ENCODE measurements at regions not wholly inside any gene's neighbourhood (a gene's known extent, or its start where the extent isn't known, plus 50 kb on each side); places are given as distances from the start of the nearest gene placed in this dataset.

DNA sequence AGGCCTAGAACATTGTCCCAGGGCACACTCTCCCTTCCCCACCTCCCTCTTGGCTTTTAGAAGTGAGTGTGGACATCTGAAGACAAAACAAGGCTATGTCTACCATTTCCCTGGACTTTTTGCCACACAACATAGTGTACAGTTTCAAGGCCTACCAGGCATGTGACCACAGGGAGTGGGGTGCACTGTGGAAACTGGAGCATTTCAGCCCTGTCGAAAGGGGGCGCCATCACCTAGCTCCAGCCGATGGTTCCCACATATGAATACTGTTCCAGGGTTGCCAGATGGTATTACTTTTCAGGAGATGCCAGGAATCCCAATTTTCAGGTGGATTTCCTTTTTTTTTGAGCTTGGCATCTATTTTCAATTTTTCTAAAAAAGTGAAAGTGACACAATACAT is 140.7 kb downstream of the KATNIP start:
- TF ChIP-seq PML (IDR thresholded peaks at IDR 0.05; ENCODE audit: low read length) (no peak), ZHX1 (conservative IDR thresholded peaks at IDR 0.05; ENCODE audit: low read length) (no peak), CEBPB (tag; IDR thresholded peaks at IDR 0.05) (no peak), YY1 (IDR thresholded peaks at IDR 0.05; ENCODE audit: borderline replicate concordance in 1 of 3, control insufficient read depth in 1 of 3, extremely low read depth in 1 of 3, insufficient read depth in 3 of 3, insufficient read length in 1 of 3, insufficient replicate concordance in 2 of 3, low read depth in 1 of 3, low read length in 2 of 3) (no peak), NCOA1 (IDR thresholded peaks at IDR 0.05; ENCODE audit: low read depth) (no peak), EHMT2 (IDR thresholded peaks at IDR 0.05) (no peak), POLR2A (conservative IDR thresholded peaks at IDR 0.05) (no peak)
